AG09309 (cell line): ENCODE measurements at regions not wholly inside any gene's neighbourhood (a gene's known extent, or its start where the extent isn't known, plus 50 kb on each side); places are given as distances from the start of the nearest gene placed in this dataset.

Experiments used
- DNase-seq: peaks from one replicate; pipeline ENCODE4 v3.0.0-alpha.2; 2010; ENCODE audit warnings: low read depth
- H3K4me3 ChIP-seq: 2 replicates; pipeline ENCODE4 v1.5.1; 2011; ENCODE audit warnings: mild to moderate bottlenecking, low read depth, low read length, moderate library complexity; ENCODE audit not compliant: control insufficient read depth
- CTCF ChIP-seq: IDR thresholded peaks from 2 replicates; pipeline ENCODE4 v1.5.1; 2011; ENCODE audit warnings: mild to moderate bottlenecking, low read depth, low read length, inconsistent platforms; ENCODE audit not compliant: insufficient read depth, control insufficient read depth; ENCODE audit errors: missing control alignments

GRCh38 chr21:33987461-33987860 is 71.9 kb upstream of the ATP5PO start:
- no peak for TF ChIP-seq CTCF
- no peak for DNase-seq
- H3K4me3 ChIP-seq: no peak overlapping the region

GRCh38 chr21:33985117-33986050 is 69.8 kb upstream of the ATP5PO start:
- TF ChIP-seq CTCF: no peak
- no peak overlapping the region for H3K4me3 ChIP-seq
- no peak for DNase-seq

GRCh38 chr21:33984021-33984481 is 68.4 kb upstream of the ATP5PO start:
- no peak for DNase-seq

GRCh38 chr21:33981391-33982101 is 65.9 kb upstream of the ATP5PO start:
- DNase-seq: no peak
- TF ChIP-seq CTCF: no peak
- H3K4me3 ChIP-seq: no peak overlapping the region

More at GRCh38 chr21:33984021-33984481, 68.4 kb upstream of the ATP5PO start:
- no peak overlapping the region for H3K4me3 ChIP-seq
- no peak for TF ChIP-seq CTCF

GRCh38 chr21:33980276-33980916 is 64.8 kb upstream of the ATP5PO start:
- DNase-seq: no peak
- H3K4me3 ChIP-seq: no peak overlapping the region
- TF ChIP-seq CTCF: no peak

- TF ChIP-seq CTCF: no peak
- no peak overlapping the region for H3K4me3 ChIP-seq
- DNase-seq: no peak
These were observed 63.0 kb upstream of the ATP5PO start for GRCh38 chr21:33978585-33978984.
